ENCODE measurements at regions not wholly inside any gene's neighbourhood (a gene's known extent, or its start where the extent isn't known, plus 50 kb on each side); places are given as distances from the start of the nearest gene placed in this dataset.

GRCh38 chr3:8110966-8111798 lies 390.4 kb upstream of the LMCD1 start:
- H3K4me2 ChIP-seq (ENCODE audit: low read length) = no peak overlapping the region
- H2AFZ ChIP-seq (ENCODE audit: low read depth, low read length) = no peak overlapping the region
- H3K9ac ChIP-seq (ENCODE audit: low read length) = no peak overlapping the region
- no peaks in the 10 kb centered on the region for H3K9me2 ChIP-seq (ENCODE audit: insufficient read depth, low read length)
- no peaks in the 10 kb centered on the region for H3F3A ChIP-seq (ENCODE audit: insufficient read depth, low read length, poor library complexity, severe bottlenecking)
- H3K27ac ChIP-seq (ENCODE audit: low read length) = peak overlapping the region; percentile 18
- no peaks in the 10 kb centered on the region for H3K9me3 ChIP-seq (ENCODE audit: low read length)
- H3K79me2 ChIP-seq (replicated peaks; ENCODE audit: insufficient read depth, low read length) = no peaks in the 10 kb centered on the region
- TF ChIP-seq SMC3 (conservative IDR thresholded peaks at IDR 0.05; ENCODE audit: poor library complexity) (peak; percentile 98), CTCF (IDR thresholded peaks at IDR 0.05; ENCODE audit: poor library complexity, severe bottlenecking) (peak; percentile 98), EP300 (conservative IDR thresholded peaks at IDR 0.05; ENCODE audit: poor library complexity, severe bottlenecking) (peak; percentile 47), RAD21 (conservative IDR thresholded peaks at IDR 0.05) (peak; percentile 99), POLR2AphosphoS5 (IDR thresholded peaks at IDR 0.05) (no peak)
- H3K36me3 ChIP-seq (ENCODE audit: insufficient read depth, low read length) = no peaks in the 10 kb centered on the region
- H4K20me1 ChIP-seq (ENCODE audit: insufficient read depth) = no peaks in the 10 kb centered on the region
- H3K4me3 ChIP-seq (ENCODE audit: low read length) = no peak overlapping the region
- H3K27me3 ChIP-seq (ENCODE audit: insufficient read depth, low read depth, low read length) = no peaks in the 10 kb centered on the region

GRCh38 chr3:8112587-8112986 lies 389.0 kb upstream of the LMCD1 start:
- H3K4me2 ChIP-seq (ENCODE audit: low read length) = no peak overlapping the region
- H2AFZ ChIP-seq (ENCODE audit: low read depth, low read length) = no peak overlapping the region
- H4K20me1 ChIP-seq (ENCODE audit: insufficient read depth) = no peaks in the 10 kb centered on the region
- H3K9ac ChIP-seq (ENCODE audit: low read length) = no peak overlapping the region
- no peak overlapping the region for H3K4me3 ChIP-seq (ENCODE audit: low read length)
- no peak overlapping the region for H3K27ac ChIP-seq (ENCODE audit: low read length)
- no peaks in the 10 kb centered on the region for H3F3A ChIP-seq (ENCODE audit: insufficient read depth, low read length, poor library complexity, severe bottlenecking)
- H3K9me3 ChIP-seq (ENCODE audit: low read length) = no peaks in the 10 kb centered on the region
- no peaks in the 10 kb centered on the region for H3K79me2 ChIP-seq (replicated peaks; ENCODE audit: insufficient read depth, low read length)
- H3K9me2 ChIP-seq (ENCODE audit: insufficient read depth, low read length) = no peaks in the 10 kb centered on the region
- TF ChIP-seq EZH2 (IDR thresholded peaks at IDR 0.05; ENCODE audit: borderline replicate concordance, insufficient read depth, low read length, poor library complexity, severe bottlenecking) = no peak
- no peak for TF ChIP-seq REST (IDR thresholded peaks at IDR 0.05; ENCODE audit: borderline replicate concordance)
- TF ChIP-seq RAD21 (conservative IDR thresholded peaks at IDR 0.05) = no peak
- TF ChIP-seq MXI1 (conservative IDR thresholded peaks at IDR 0.05; ENCODE audit: poor library complexity, severe bottlenecking) = no peak
- no peak for TF ChIP-seq CTCF (IDR thresholded peaks at IDR 0.05; ENCODE audit: poor library complexity, severe bottlenecking)
- no peak for TF ChIP-seq SMC3 (conservative IDR thresholded peaks at IDR 0.05; ENCODE audit: poor library complexity)
- TF ChIP-seq POLR2AphosphoS5 (IDR thresholded peaks at IDR 0.05) = no peak
- no peak for TF ChIP-seq EP300 (conservative IDR thresholded peaks at IDR 0.05; ENCODE audit: poor library complexity, severe bottlenecking)
- H3K27me3 ChIP-seq (ENCODE audit: insufficient read depth, low read depth, low read length) = no peaks in the 10 kb centered on the region
- no peaks in the 10 kb centered on the region for H3K36me3 ChIP-seq (ENCODE audit: insufficient read depth, low read length)
